ENCODE measurements at regions not wholly inside any gene's neighbourhood (a gene's known extent, or its start where the extent isn't known, plus 50 kb on each side); places are given as distances from the start of the nearest gene placed in this dataset.

- TF ChIP-seq EZH2phosphoT487 (IDR thresholded peaks at IDR 0.05; ENCODE audit: low read depth, severe bottlenecking, unreplicated experiment), result no peak
- no peak for TF ChIP-seq CTCF (IDR thresholded peaks at IDR 0.05; ENCODE audit: poor library complexity)
- TF ChIP-seq EZH2 (IDR thresholded peaks at IDR 0.05; ENCODE audit: borderline replicate concordance), result no peak
Measured at GRCh38 chr5:169431386-169431785, 130.4 kb upstream of the SLIT3 start.
